HUES6 (cell line): ENCODE measurements at regions not wholly inside any gene's neighbourhood (a gene's known extent, or its start where the extent isn't known, plus 50 kb on each side); places are given as distances from the start of the nearest gene placed in this dataset.

Source experiments
- H3K27ac ChIP-seq: 2 replicates; pipeline ENCODE4 v1.7.0; 2013; ENCODE audit warnings: low read depth, mild to moderate bottlenecking, low read length, inconsistent platforms
- H3K27me3 ChIP-seq: 2 replicates; pipeline ENCODE4 v1.6.1; 2013; ENCODE audit warnings: low read length; ENCODE audit not compliant: control insufficient read depth, insufficient read depth
- H3K36me3 ChIP-seq: 2 replicates; pipeline ENCODE4 v1.6.1; 2013; ENCODE audit warnings: low read length; ENCODE audit not compliant: control insufficient read depth, insufficient read depth
- H3K4me1 ChIP-seq: 2 replicates; pipeline ENCODE4 v1.6.1; 2013; ENCODE audit warnings: low read length; ENCODE audit not compliant: control insufficient read depth, insufficient read depth
- H3K4me3 ChIP-seq: 2 replicates; pipeline ENCODE4 v1.5.1; 2013; ENCODE audit warnings: low read depth, low read length
- H3K9ac ChIP-seq: one replicate; pipeline ENCODE4 v1.6.1; 2013; ENCODE audit warnings: mild to moderate bottlenecking, low read length
- H3K9me3 ChIP-seq: 2 replicates; pipeline ENCODE4 v1.6.1; 2013; ENCODE audit warnings: low read depth, low read length; ENCODE audit not compliant: control insufficient read depth, insufficient read depth

- Histone ChIP-seq H3K9ac (no peak overlapping the region), H3K27ac (no peak overlapping the region), H3K36me3 (no peaks in the 10 kb centered on the region), H3K4me3 (no peak overlapping the region), H3K27me3 (no peaks in the 10 kb centered on the region), H3K4me1 (no peaks in the 10 kb centered on the region; the same call in 1 of the 2 replicates), H3K9me3 (no peaks in the 10 kb centered on the region)
Measured at GRCh38 chr1:222040955-222041354, 299.1 kb upstream of the DUSP10 start.

- H3K9ac ChIP-seq = no peak overlapping the region
- H3K27ac ChIP-seq = no peak overlapping the region
- H3K36me3 ChIP-seq = no peaks in the 10 kb centered on the region
- peaks cover 2% of the 10 kb centered on the region; the same call in 1 of the 2 replicates for H3K9me3 ChIP-seq
- no peaks in the 10 kb centered on the region for H3K27me3 ChIP-seq
- H3K4me3 ChIP-seq = no peak overlapping the region
- no peaks in the 10 kb centered on the region; the same call in 1 of the 2 replicates for H3K4me1 ChIP-seq
Measured at GRCh38 chr1:222040121-222040805, 298.4 kb upstream of the DUSP10 start.

GRCh38 chr1:222038971-222039370, 297.1 kb upstream of the DUSP10 start:
- Histone ChIP-seq H3K36me3 (no peaks in the 10 kb centered on the region), H3K4me3 (no peak overlapping the region), H3K27ac (no peak overlapping the region), H3K27me3 (no peaks in the 10 kb centered on the region), H3K9me3 (peaks cover 6% of the 10 kb centered on the region; the same call in 1 of the 2 replicates), H3K4me1 (no peaks in the 10 kb centered on the region; the same call in 1 of the 2 replicates), H3K9ac (no peak overlapping the region)

GRCh38 chr1:222037720-222038119, 295.8 kb upstream of the DUSP10 start:
- no peaks in the 10 kb centered on the region for H3K36me3 ChIP-seq
- H3K9me3 ChIP-seq = peaks cover 6% of the 10 kb centered on the region; the same call in 1 of the 2 replicates
- no peak overlapping the region for H3K4me3 ChIP-seq
- no peaks in the 10 kb centered on the region; the same call in 1 of the 2 replicates for H3K4me1 ChIP-seq
- H3K27me3 ChIP-seq = no peaks in the 10 kb centered on the region
- H3K9ac ChIP-seq = no peak overlapping the region
- H3K27ac ChIP-seq = no peak overlapping the region

GRCh38 chr1:222034790-222035189, 292.9 kb upstream of the DUSP10 start:
- no peak overlapping the region for H3K4me3 ChIP-seq
- H3K9me3 ChIP-seq = peaks cover 6% of the 10 kb centered on the region; the same call in 1 of the 2 replicates
- H3K9ac ChIP-seq = no peak overlapping the region
- no peak overlapping the region for H3K27ac ChIP-seq
- H3K36me3 ChIP-seq = no peaks in the 10 kb centered on the region
- no peaks in the 10 kb centered on the region for H3K27me3 ChIP-seq
- H3K4me1 ChIP-seq = no peaks in the 10 kb centered on the region; the same call in 1 of the 2 replicates

GRCh38 chr1:222033450-222033849, 291.6 kb upstream of the DUSP10 start:
- Histone ChIP-seq H3K9ac (no peak overlapping the region), H3K27ac (no peak overlapping the region), H3K4me3 (no peak overlapping the region), H3K9me3 (peaks cover 6% of the 10 kb centered on the region; the same call in 1 of the 2 replicates), H3K36me3 (no peaks in the 10 kb centered on the region), H3K4me1 (peaks cover 1% of the 10 kb centered on the region; the same call in 1 of the 2 replicates), H3K27me3 (no peaks in the 10 kb centered on the region)

GRCh38 chr1:222031318-222031717, 289.4 kb upstream of the DUSP10 start:
- Histone ChIP-seq H3K4me3 (no peak overlapping the region), H3K27me3 (no peaks in the 10 kb centered on the region), H3K36me3 (no peaks in the 10 kb centered on the region), H3K9me3 (peaks cover 6% of the 10 kb centered on the region; the same call in 1 of the 2 replicates), H3K4me1 (peaks cover 5% of the 10 kb centered on the region; the same call in 1 of the 2 replicates), H3K9ac (no peak overlapping the region), H3K27ac (no peak overlapping the region)

GRCh38 chr1:222028676-222029075, 286.8 kb upstream of the DUSP10 start:
- H3K36me3 ChIP-seq = no peaks in the 10 kb centered on the region
- H3K9me3 ChIP-seq = no peaks in the 10 kb centered on the region
- H3K27me3 ChIP-seq = no peaks in the 10 kb centered on the region
- H3K9ac ChIP-seq = no peak overlapping the region
- no peak overlapping the region for H3K4me3 ChIP-seq
- no peak overlapping the region for H3K27ac ChIP-seq
- H3K4me1 ChIP-seq = peaks cover 5% of the 10 kb centered on the region; the same call in 1 of the 2 replicates

- no peaks in the 10 kb centered on the region for H3K36me3 ChIP-seq
- no peaks in the 10 kb centered on the region for H3K27me3 ChIP-seq
- no peak overlapping the region for H3K27ac ChIP-seq
- H3K9ac ChIP-seq = no peak overlapping the region
- no peak overlapping the region for H3K4me3 ChIP-seq
- H3K9me3 ChIP-seq = no peaks in the 10 kb centered on the region
- peaks cover 5% of the 10 kb centered on the region; the same call in 1 of the 2 replicates for H3K4me1 ChIP-seq
Measured at GRCh38 chr1:222028116-222028515, 286.2 kb upstream of the DUSP10 start.

- Histone ChIP-seq H3K9ac (no peak overlapping the region), H3K27ac (no peak overlapping the region), H3K27me3 (no peaks in the 10 kb centered on the region), H3K4me1 (peaks cover 5% of the 10 kb centered on the region; the same call in 1 of the 2 replicates), H3K4me3 (no peak overlapping the region), H3K9me3 (no peaks in the 10 kb centered on the region), H3K36me3 (no peaks in the 10 kb centered on the region)
Measured at GRCh38 chr1:222026280-222026679, 284.4 kb upstream of the DUSP10 start.

GRCh38 chr1:222023025-222023424, 281.1 kb upstream of the DUSP10 start:
- H3K36me3 ChIP-seq = no peaks in the 10 kb centered on the region
- 0 out of 2 replicates have a peak, but pooled peaks cover 4% of the 10 kb centered on the region for H3K4me1 ChIP-seq
- H3K4me3 ChIP-seq = no peak overlapping the region
- no peak overlapping the region for H3K9ac ChIP-seq
- H3K27ac ChIP-seq = no peak overlapping the region
- no peaks in the 10 kb centered on the region for H3K27me3 ChIP-seq
- no peaks in the 10 kb centered on the region for H3K9me3 ChIP-seq
